IPS DF 19.7 (cell line): ENCODE measurements at regions not wholly inside any gene's neighbourhood (a gene's known extent, or its start where the extent isn't known, plus 50 kb on each side); places are given as distances from the start of the nearest gene placed in this dataset.

Source experiments
- DNase-seq: peaks from one replicate; pipeline ENCODE4 v3.0.0-alpha.2; 2013; ENCODE audit warnings: low read depth, low spot score

DNA sequence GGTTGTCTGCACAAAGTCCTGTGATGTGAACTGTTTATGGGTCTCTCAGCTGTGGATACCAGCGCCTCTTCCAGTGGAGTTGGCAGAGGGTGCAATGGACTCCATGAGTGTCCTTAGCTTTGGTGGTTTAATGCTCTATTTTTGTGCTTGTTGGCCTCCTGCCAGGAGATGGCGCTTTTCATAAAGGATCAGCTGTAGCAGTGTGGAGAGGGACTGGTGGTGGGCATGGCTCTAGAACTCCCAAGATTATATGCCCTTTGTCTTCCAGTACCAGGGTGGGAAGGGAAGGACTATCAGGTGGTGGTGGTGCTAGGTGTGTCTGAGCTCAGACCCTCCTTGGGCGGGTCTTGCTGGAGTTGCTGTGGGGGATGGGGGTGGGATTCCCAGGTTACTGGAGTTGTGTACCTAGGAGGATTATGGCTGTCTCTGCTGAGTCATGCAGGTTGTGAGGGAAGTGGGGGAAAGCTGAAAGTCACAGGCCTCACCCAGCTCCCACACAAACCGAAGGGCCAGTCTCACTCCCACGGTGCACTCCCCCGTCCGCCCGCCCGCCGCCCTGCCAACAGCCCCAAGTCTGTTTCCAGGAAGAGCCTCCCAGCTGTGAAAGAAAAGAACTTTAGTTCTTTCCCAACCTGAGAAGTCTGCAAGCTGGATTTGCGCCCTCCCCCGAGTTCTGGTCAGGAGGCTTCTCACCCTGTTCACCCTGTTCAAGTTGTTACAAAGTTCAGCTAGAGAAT is 108.1 kb downstream of the MARCO start:
- peak; percentile 23 for DNase-seq
